Stimulated activated CD4-positive, alpha-beta T cell treated with anti-CD3 and anti-CD28 coated beads, Interleukin-15, amount 100 ng/mL, for 48 hours (primary cell): ENCODE measurements at regions not wholly inside any gene's neighbourhood (a gene's known extent, or its start where the extent isn't known, plus 50 kb on each side); places are given as distances from the start of the nearest gene placed in this dataset.

ENCODE experiments used
- DNase-seq, 2 donors: peaks; one replicate each; pipeline ENCODE4 v3.0.0-alpha.2; 2020; ENCODE audit warnings: low read depth in 2 of 2

DNA sequence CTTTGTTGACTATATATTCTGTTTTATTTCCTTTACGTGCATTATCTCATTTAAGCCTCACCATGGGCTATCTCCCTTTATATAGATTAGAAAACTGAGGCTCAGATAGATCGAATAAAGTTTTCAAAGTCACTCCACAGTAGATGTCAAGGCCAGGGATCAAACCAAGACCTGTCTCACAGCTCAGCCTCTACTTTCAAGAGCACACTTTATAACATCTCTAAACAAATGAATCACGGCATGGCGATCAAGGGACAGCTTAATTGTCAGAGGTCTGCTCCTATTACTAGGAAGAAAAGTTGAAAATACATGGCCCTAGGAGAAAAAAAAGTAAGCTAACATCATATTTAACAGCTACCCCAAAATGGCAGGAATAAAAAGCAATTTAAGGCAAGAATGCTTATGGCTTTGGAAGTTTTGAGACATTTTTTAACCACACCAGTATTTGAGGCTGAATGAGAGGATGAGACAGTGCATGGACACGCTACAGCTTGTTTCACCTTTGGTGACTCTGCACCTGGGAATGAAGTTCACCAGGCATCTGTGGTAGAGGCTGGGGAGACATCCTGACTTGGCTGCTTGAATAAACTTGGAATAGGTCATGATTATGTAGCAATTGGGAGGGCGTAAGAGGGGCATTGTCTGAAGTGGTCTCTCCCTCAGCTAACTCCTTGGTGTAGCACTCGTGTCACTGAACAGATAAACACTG, 486.8 kb upstream of the WWC1 start:
- no peak for DNase-seq

DNA sequence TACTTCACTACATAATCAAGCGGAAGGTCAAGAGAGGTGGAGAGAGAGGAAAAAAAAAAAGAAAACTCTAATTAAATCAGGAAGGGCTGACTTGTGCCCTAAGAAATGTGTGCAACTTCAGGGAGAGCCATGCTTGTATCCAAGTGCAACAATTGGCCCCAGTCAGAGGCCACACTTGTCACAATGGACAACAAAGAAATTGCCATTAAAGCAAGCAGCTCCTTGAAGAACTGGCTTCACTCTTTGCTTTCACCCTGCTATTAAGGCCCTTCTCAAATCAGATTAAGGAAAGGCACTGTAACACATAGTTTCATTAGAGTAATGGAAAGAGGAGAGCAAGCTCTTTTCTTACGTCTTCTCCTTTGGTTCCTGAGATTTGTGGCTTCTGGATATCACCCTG, 480.9 kb upstream of the WWC1 start:
- DNase-seq = no peak

DNA sequence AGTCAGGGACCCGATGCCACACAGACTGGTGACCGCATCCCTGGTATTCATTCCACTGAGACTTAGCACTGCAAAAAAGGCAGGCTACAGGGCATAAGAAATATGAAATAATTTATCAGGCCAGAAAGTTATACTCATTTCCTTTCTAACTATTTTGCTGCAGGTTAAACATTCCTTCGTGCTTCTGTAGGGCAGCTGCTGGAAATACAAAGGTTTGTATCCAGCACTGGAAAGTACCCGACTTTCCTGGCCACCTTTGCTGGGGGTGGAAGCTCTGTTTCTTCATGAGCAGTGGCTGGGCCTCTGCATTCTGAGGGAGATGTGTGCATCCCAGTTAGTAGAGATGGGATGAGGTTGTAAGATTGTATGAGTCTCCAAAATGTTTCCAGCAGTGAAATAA, 478.6 kb upstream of the WWC1 start:
- no peak for DNase-seq

DNA sequence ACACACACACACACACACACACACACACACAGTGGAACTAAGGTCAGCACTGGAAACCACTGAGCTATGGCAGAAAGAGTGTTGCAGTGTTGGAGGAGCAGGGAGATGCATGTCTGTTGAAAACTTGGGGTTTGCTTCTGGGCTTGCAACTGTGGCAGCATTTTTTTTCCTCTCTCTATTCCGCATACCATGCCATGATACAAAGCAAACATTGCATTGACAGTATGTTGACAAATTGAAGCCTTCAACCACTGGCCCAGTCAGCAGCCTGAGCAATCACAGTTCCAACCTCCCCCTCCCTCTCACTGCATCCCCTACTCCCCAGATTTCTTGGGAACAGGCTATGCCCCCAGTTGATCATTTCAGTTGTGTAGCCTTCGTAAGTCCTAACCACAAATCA, 478.1 kb upstream of the WWC1 start:
- no peak for DNase-seq

DNA sequence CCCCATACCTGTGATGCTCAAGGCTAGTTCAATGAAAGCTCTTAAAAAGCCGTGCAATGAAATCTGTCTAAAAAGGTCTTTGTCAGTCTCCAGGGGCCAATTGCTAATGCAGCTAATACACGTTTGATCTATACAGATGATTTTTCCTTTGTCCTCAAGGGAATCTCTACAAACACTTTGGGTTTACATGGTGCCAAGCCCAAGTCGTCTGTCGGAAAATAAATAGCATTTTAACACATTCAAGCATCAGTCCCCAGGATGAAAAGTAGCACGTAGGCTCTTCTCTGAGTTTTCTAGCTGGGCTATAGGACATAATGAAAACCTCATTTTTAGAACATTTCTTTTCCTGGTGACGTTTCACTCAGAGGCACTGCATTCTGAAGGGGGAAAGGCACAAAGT, 477.4 kb upstream of the WWC1 start:
- no peak for DNase-seq

GRCh38 chr5:167814828-167815227, 476.6 kb upstream of the WWC1 start:
- no peak for DNase-seq

DNA sequence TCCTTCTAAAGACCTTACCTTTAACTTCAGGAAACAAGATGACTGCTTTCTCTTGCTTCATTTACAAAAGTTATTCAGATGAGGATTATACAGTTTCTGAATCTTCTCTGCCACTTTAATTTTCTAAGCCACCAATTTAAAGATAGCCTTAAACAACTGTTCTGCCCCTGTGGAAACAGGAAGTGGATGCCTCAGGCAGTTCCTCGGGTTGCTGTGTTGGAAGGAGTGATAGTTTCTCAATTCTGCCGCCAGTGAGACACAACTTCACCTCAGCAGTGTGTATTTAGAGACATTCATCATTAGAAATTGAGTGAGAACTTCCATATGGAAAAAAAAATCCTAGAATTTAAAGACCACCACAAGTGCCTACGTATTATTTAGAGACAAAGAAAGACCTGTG, 475.1 kb upstream of the WWC1 start:
- no peak for DNase-seq

DNA sequence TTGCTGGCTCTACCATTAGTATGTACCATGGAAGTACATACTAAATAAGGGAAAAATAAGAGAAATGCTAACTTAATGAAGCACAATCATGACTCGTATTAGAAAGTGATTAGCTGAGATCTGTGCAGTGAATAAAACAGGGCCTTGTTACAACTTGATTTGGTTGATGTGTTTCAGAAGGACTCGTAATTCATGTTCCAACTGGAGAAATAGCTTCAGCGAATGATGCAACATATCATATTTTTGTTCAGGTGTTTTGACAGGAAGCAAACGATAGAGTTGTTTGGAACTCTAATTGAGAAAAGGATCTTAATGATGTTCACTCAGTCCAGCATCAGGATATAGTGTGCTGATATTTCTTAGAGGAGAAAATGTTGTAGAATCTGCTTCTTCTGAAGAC, 474.6 kb upstream of the WWC1 start:
- no peak for DNase-seq

GRCh38 chr5:167819406-167819805, 472.0 kb upstream of the WWC1 start:
- no peak for DNase-seq

DNA sequence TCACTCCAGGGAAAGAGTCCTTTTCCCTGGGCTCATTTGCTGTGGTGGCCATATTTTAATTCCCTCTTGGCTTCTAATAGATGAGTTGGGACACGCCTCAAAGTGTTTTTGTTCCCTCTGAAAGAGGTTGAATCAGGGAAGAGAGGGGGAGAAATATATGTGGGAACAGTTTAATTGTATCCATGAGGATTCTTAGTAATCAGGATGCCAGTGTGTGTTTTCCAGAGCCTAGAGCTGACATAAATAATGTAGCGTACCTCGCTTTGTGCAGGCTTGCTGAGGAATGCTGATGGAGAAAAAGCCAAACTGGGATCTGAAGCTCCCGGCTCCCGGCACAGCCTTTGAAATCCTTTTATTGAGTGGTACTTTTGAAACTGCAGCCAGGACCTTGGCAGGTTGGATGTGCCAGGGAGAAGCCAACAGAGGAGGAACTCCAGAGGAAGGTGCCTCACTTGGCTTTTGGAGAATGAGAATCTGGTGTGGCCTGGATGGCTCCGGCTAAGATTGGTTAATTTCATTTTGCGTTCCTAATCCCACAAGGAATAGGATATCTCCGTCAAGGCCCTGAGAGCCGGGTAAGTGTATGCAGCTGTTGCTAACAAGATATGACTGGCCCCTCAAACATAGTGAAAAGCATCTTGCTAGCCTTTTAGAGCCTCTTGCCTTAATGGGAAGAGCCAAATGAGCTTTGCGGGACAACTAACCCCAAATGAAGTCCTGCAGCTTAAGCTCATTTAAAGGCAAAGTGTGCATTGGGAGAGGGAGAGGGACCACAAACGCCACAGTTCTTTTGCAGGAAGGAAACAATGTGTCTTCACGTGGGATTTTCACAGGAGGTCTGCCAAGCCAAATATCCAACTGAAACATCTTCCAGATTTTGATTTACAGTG, 471.1 kb upstream of the WWC1 start:
- DNase-seq = no peak

- no peak for DNase-seq
Measured at GRCh38 chr5:167821151-167821550, 470.3 kb upstream of the WWC1 start.

- DNase-seq = no peak
Measured at GRCh38 chr5:167821669-167822068, 469.8 kb upstream of the WWC1 start.

DNA sequence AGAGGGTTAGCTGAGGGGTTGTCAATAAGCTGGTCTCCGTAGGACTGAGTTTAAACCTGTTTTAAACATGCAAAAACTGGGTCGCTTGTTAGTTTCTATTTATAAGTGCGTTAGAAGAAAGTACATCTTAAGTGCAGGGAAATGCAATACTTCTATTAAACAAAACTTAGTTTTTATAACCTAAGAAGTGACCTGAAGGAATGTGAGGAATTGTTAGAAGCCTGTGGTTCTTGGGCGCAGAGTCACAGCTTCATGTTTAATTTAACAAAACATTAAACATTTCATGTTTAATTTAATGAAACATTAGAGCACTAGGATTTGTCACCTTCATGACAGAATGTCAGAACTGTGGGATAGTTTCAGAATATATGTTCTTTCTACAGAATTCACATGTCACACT, 469.2 kb upstream of the WWC1 start:
- no peak for DNase-seq

DNA sequence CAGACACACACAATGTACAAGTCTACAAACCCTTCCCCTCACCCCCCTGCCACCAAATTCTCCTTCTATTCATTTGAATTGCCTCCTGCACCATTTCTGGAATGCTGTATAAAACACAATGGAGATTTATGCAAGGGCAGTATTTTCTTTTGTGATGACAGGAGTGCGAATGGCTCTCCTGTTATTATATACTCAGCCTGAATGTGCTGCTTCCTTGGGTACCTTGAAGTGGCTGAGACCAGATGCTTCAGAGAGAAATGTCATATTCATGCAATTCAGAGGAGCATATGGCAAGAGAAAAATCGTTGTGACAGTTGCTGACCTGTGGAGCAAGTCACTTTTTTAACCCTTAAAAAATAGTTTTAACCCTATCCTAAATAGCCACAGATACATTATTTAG, 468.0 kb upstream of the WWC1 start:
- no peak for DNase-seq

DNA sequence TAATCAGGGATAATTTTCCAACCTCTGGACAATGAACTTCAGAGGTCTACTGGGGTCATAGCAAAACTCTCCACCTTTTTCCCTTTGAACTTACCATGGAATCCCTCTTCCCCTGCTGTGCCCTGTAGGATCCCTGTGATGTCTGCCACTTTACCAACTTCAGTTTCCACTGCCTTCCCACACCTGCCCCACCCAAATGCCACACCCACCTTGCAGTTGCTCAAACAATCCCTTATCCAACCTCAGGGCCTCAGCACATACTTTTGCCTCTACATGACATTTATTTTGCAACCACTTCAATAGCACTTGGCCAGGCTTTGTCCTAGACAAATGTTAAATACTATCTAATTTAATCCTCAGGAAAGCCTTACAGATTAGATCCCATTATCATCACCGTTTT, 463.7 kb upstream of the WWC1 start:
- DNase-seq = no peak

DNA sequence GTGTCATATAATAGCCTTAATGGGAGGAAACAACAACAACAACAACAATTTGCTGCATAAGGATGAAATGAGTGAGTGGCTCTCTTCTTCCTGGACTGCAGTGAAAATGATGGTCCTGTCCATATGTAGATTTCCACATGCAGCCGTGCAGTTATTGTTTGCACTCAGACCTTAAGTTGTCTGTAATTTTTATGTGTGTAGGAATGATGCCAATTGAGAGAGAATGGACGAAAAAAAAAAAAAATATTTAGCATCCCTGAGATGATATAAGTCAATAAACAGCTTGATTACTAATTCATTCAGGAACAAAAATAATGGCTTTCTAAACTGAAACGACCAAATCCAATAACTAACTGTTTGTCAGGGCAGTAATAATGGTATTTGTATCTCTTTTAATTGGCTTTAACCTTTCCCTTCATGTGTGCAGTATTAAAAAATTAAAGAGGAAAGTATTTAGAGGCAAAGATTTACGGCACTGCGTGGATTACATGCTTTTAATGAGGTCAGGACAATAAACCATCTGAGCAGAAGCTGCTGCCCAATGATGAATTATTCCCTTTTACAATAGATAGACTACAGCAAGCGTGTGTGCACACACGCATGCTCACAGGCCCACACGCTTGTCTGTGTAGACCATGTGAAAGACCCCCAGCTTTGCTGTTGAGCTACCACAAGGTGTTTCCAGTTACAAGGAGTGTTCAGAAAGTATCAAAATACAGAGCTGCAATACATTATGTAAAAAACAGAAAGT, 459.5 kb upstream of the WWC1 start:
- DNase-seq = no peak

DNA sequence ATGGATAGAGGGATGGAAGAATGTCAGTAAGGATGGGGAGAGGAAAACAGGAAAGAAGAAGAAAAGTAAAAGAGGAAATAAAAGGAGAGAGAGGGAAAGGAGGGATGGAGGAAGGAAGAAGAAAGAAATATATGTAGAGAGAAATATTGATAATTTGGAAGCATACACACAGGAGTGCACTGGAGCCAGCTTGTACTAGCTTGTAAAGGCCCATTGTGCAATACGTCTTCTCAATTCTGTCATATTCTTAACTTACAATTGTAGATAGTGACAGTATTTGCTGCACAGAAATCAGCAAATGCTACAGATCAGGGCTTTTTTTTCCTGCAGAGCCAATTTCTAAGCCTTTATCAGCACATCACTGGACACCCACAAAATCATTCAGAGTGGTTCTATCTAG, 458.8 kb upstream of the WWC1 start:
- DNase-seq = no peak

DNA sequence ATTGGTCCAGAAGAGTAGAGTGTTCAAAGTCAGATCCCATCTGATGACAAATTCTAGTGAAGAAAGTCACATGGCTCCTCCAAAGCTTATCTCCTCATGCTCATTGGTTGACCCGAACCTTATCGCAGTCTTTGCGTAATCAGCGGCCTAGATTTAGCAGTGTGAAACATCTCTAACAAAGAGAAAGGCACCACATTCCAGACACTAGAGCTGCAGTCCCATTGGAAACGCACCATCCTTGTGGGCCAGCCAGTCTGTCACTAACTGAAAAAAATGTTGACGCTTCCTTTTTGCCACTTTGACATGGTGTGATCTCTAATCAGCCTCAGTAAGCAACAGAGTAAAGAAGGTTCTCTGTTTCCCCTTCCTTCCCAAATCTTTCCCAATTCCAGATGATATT, 458.0 kb upstream of the WWC1 start:
- DNase-seq = no peak

DNA sequence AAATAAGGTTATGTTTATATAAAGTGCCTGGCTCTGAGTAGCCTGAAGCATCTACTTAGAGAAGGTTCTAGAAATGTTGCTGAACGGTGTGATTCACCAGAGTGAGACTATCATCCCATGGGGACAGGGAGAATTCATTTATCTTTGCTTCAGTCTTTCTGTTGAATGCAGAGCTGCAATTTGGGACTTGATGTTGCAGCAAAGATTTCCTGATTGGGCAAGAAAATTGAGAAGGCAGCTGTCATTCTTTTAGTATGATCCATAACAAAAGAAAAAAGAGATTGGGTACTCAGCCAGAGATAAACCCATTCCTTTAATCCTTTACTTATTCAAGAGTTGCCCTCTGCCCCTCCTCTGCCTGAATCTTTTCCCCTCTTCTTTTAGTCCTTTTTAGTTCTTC, 456.3 kb upstream of the WWC1 start:
- no peak for DNase-seq

- DNase-seq = no peak
Measured at GRCh38 chr5:167837127-167837526, 454.3 kb upstream of the WWC1 start.

DNA sequence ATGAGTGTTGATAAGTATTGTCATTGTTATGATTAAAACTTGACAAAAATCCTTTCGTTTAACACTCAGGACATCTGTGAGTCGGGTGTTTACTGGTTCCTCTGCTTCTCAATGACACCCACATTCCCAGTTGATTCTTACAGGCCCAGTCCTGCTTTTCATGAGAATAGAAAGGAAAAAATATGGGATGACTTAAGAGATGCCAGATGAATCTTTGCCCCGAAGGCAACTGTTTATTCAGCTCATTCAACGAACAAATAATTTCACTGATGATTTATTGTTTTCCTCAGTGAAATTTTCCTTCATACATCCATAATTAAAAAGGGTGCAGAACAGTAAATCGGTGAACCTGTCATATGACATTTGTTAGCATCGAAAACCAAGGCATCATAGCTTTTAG, 452.4 kb upstream of the WWC1 start:
- DNase-seq = no peak

- DNase-seq = no peak
Measured at GRCh38 chr5:167840527-167841130, 450.8 kb upstream of the WWC1 start.
